Glomerular visceral epithelial cell (primary cell): ENCODE measurements at regions not wholly inside any gene's neighbourhood (a gene's known extent, or its start where the extent isn't known, plus 50 kb on each side); places are given as distances from the start of the nearest gene placed in this dataset.
"Not testable (repeated sequence)": the region's sequence is repeated elsewhere in the genome, so short reads cannot be mapped to it uniquely, and the experiment has no call there.

Experiments used
- DNase-seq: peaks from one replicate; pipeline ENCODE4 v3.0.0-alpha.2; 2016; ENCODE audit errors: extremely low spot score

DNA sequence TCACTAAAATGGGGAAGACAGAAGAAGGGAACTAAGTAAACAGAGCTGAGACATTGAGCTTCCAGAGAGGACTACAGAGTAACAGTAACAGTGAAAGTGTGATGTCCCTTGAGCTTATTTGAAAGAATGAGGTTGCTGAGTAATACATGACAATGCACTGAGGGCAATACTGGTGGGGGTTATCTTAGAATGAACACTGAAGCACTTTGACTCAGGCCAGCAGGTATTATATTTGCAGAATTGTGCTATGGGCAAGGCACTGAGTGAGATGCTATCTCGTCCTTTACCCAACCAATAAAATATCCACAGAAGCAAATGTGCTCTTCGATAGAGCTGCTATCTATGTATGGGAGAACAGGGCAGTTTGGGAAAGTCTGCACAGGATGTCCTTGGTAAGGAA lies 133.2 kb downstream of the DISP1 start:
- no peak for DNase-seq

DNA sequence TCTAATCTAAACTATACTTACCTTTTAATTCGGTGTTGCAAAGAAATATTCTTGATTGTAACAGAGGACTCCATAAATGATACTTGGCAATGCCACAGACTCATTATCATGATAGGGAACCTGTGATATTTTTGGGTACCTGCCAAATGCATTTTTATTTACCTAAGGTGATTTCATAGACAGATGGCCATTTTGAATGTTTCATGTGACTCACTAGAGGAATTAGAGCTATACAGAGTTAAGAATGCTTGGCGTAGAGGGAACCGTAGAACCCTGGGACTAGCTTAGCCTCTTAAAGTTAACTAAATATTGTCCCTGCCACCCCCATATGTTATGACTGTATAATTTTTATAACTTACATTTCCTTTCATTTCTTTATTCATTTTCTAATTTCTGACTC lies 136.1 kb downstream of the DISP1 start:
- DNase-seq: no peak

DNA sequence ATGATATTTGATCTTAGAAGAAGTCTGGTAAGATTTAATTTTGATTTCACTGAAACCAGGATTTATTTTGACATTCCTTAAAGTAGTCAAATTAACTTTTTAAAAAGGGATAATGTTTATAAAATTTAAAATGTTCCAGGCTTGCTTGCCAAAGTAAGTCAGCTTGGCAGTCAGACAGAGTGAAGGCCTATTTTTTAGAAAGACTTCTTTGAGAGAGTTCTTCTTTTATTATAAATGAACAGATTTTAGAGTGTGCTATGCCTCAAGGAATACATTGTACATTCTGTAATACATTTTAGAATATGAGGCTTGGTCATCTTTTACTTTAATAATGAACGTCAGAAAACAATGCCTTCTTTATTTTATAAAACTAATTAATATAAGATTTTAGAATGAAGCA lies 138.7 kb downstream of the DISP1 start:
- no peak for DNase-seq

DNA sequence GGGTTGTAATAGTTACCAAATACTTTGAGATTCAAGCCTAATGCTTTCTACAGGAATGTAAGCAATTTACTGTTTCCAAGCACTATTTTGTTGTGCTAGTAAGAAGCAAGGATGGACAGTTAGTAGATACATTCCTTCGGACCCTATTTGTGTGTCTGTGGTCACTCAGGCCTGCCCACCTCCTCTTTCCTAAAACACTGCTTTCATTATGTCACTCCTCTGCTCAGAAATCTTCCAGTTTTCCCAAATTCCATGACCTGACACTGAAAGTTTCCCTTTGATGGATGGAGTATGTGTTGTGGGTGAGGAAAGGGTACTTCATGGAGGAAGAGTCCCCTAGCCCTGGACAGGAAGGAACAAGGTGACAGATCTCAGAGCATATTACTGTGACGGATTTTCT lies 141.1 kb downstream of the DISP1 start:
- no peak for DNase-seq

DNA sequence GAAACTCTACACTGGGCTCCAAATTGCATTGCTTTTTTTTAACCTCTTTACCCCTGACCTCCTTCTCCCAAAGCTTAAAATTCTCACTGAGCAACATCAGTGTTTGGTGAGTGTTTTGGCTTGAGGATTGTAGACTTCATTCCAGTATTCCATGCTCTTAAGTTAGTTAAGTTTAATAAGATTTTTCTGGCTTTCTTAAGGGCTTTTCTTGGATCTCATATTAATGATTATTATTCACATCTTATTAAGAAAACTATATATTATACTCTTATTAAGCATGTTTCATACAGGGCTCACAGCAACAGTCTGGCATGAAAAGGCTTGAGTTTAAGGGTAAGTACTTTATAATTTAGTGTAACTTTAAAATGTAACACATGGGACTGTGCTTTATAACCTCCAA lies 141.8 kb downstream of the DISP1 start:
- no peak for DNase-seq

DNA sequence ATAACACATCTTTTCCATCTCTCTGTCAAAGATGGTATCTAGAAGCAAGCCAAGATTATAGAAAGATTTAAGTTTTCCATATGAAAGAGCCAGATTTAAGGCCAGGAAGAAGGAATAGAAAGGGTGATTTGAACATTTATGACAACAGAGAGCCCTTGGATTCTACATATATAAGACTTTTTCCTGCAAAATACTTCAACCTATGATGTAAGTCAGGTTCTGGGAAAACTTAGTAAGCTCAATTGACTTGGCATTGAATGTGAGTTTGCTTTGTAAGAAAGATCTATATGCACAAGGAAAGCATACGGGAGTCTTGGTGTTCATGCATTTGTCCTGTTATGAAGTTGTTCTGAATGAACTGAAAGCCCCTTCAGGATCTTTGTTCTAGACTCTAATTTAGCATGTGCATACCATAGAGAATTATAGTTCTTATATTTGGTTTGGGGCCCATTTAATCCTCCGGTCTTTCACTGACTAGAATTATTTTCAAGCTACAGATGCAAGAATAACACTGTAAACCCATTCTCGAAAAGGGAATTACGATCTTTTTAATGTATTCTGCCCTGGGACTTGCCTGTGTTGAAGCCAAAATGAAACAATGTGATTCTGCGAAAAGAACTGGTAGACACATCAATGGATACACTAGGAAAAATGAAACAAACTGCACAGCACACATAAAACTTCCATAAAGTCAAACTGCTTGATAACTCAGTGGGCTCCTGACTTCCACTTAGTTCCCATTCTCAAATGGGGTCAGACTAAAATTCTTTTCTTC lies 152.8 kb downstream of the DISP1 start:
- DNase-seq: no peak

DNA sequence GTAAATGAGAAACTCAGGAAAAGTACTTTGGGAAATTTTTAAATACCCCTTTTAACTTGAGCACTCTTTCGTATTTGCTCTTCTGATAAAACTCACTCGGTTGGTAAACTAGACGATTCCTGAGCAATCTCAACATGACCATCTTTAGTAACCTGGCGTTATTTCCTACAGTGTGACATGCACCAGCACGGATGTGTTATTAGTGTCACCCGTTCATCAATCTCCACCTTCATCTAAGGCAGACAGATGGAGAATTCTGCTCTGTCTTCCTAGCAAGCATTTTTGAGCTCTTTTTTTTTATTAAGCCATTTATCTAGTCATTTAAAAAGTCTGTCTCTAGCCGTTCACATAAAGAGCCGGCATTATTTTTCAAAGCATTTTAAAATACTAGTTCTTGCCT lies 155.2 kb downstream of the DISP1 start:
- DNase-seq: no peak

DNA sequence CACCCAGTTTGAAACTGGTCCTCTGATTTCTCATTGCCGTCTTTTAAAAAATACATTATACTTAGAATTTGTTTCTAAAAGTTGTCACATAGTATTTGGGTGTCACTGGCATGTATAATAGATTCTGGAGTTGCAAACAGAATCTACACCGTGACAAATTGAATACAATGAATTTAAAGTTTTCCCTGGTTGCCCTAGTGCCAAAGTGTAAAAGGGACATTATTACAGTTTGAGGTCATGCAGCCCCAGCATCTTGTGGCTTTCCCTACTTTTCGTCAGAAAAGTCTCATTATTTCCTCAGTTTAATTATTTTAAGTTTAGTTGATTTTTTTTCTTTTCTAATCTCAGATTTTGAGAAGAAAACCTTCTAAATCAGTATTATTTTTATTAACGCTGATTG lies 155.9 kb downstream of the DISP1 start:
- DNase-seq: no peak

DNA sequence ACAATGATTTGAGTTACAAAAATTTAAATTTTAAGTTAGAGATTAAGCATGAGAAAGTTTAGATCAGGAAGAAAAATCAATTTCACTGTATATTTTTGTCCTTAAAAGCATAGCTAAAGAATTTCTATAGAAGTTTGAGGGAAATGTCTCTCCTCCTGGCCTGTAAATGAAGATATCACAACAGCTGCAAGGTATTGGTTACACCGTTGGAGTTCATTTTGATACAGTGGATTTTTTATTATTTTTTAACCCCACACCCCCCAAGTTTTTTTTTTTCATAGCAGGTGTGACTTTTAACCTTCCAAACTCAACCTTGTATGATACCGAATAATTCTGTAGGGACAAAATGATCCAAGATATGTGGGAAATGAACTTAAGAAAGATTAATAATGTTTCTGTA lies 156.3 kb downstream of the DISP1 start:
- no peak for DNase-seq

DNA sequence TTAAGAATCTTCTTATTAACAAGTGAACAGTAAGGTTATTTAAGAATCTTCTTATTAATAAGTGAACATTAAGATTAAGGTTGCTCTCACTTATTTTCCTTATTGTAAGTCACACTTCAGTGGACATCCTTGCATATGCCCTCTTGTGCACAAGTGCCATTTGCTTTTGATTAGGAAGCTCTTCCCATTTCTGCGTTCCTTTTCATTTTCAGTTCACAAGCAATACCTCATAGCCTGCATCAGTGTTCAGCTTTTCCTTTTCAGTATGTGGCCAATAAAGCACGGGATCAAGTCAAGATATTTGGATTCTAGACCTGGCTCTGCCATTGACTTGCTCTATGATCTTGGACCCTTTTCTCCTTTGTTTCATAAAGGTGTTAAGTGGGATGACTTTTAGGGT lies 158.7 kb downstream of the DISP1 start:
- no peak for DNase-seq

DNA sequence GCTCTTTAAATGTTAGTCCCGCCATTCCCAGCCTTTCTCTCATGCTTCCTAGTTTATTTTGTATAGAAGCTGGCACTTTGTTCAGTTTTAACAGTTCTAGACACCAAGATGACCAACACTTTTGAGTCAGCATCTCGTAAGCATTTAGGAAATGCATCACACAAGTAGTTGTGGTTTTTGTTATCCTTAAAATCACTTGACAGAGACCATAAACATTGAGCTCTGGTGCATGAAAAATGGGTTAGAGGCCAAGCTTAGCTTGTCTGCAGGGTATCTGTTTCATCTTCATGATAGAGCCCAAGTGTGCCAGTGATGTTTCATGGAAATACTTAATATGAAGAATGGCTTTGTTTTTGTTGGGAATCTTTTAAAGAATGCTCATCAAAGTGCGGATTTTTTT lies 159.7 kb downstream of the DISP1 start:
- DNase-seq: peak; percentile 44

DNA sequence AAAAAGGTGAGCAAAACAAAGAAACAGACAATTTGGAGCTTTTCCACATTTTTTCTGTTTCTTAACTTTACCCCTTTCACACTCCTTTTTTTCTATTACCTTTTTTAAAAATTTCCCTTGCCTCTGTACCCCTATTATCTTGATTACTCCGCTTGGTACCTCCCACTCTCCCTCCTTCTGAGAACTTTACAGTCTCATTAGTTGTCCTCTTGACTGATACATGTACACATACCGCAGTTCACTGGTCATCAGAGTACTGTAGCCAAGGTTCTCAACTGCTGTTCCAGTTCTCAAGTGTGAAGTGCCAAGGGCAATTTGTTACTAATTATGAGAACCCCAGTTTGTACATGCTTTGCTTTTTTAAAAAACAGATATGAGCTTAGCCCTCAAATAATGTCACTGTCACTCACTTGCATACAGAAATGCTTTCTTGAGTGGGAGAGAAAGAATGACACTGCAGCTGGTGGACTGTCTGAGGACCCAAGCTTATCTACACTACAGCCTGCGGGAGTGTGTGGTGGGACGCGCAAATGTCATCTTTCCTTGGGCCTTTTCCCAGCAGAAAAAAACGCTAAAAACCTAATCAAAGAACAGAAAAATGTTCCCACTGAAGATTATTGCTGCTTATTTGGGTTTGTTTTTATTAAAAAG lies 160.8 kb downstream of the DISP1 start:
- no peak for DNase-seq

DNA sequence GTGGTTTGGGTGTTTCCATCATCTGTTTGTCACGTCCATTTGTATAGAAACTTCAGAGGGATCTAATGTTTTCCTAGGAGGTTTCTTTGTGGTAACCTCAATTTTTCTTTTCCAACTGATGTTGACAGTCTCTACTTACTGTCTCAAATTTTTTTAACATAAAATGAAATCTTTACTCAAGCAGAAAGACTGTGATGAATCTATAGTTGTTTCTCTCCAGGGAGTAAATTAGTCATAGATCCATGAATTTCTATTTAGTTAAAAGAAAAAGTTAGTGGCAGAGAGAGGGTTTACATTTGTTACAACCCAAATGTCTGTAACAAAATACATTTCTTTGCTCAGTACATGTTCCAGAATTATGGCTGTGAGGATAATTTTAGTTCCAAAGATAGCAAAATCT lies 161.6 kb downstream of the DISP1 start:
- DNase-seq: no peak

DNA sequence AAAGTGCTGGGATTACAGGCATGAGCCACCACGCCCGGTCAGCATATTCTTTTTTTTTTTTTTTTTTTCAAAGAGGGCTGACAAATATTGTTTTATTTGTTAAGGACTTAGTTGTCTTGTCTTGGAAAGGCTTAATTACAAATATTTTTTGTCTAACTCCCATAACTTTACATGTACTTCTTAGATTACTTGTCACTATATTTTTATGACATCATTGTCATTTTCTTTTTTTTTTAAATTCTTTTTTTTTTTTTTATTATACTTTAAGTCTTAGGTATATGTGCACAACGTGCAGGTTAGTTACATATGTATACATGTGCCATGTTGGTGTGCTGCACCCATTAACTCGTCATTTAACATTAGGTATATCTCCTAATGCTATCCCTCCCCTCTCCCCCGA lies 162.5 kb downstream of the DISP1 start:
- DNase-seq: not testable (repeated sequence)

DNA sequence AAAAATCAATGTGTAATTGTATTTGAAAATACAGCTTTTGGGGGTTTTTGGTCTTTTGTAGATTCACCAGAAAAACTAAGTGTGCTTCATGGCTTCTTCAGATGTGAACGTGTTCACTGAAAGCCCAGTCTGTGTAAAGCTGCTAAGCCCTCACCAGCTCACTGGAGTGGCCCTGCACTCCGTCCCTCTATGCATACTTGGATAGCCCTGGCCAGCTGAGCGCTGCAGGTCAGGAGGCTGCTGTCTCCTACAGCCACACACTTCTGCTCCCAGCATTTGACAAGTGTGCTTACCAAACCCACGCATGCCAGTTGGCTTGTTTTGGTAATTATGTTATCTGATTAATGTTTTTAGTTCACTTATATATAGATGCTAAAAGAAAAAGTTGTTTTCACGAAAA lies 163.5 kb downstream of the TLR5 start:
- no peak for DNase-seq

DNA sequence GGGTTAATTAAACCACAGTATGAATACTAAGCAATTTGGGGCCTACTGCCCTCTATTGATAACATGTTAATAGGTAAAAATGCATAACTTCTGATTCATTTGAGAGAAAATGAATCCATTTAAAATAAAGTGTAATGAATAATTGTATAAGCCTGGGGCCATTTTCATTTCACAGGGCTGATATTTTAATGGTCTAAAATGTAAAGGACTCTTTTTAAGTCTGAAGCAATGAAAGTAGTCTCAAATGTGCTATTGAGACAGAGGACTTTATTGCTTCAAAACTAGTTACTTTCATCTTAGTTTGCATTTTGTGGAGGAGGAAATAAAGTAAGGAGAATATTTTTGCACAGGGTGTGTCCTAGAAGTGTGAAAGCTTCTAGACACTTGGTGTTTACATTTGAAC lies 155.4 kb downstream of the TLR5 start:
- DNase-seq: no peak

DNA sequence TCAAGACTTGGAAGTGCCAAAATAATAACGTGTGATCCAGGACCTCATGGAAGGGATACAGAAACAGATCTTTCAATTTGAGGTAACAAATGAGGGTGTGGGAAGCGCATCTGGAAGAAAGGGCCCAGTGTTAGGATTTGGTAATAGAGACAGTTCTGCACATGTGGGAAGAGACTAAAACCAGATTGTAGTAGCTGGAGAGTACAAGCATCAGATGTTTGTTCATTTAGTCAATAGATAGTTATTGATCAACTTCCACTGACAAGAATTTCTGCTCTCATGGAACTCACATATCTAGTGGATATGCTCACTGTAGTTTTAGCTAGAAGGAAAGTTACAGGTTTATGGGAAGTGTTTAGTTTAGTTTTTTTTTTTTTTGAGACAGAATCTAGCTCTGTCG lies 153.6 kb downstream of the TLR5 start:
- no peak for DNase-seq

DNA sequence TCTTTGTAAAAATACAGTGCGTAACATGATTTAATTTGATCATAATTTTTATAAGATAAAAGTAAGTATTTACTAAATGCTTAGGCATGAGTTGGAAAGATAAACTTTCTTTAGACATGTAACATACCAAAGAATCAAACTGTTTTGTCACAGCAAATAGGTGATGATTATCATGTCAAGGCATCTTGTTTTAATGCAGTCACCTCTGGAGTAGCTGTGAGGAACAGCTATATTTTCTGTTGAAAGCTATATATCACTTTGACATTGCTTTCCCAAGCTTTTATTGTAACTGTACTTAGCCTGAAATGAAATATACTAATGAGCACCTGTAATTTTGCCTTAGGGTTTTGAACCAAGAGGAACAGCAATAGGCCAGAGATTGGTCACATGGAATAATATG lies 151.9 kb downstream of the TLR5 start:
- DNase-seq: no peak

DNA sequence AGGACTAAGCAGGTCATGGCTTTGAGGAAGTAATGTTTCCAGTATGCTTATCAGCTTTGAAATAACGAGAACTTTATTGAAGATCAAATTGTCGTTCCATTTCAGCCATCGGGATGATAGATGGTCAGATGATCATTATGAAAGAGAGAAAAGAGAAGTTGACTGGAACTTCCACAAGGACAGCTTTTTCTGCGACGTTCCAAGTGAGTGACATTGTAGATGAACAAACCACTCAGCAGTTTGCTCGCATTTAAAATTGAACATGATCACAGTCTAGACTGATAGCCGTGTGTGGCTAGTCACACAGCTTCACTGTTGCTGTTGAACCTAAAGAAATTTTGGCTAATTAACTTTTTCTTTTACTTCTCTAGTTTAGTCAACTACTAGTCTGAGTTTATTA lies 151.1 kb downstream of the TLR5 start:
- DNase-seq: no peak

DNA sequence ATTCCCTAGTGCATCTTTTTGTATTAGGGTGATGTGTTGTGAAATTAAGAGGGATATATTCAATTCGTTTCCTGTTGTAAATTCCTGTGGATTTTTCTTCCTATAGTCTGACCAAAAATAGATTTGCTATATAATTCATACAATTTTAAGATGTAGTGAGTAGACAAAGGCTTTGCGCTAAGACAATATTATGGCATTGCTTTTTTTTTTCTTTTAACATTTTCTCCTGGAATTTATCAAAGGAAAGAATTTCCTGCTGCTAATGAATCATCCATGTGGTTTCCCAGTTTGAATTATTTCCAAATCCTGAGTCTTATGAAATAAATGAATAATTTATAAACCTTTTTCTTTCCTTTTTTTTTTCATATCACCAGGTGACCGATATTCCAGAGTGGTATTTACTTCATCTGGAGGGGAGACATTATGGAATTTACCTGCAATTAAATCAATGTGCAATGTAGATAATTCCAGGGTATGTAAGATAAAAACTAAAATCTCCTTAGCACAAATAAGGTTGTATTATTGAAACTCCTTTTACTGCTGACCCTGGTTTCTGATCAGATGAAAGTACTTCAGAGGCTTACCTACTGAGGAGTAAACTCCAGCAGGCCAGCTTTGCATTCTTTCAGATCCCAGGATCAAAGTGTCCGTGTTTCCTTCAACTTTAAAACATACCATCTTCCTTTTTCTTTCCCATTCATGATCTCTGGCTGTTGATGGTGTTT lies 148.4 kb downstream of the TLR5 start:
- peak; percentile 57 for DNase-seq

DNA sequence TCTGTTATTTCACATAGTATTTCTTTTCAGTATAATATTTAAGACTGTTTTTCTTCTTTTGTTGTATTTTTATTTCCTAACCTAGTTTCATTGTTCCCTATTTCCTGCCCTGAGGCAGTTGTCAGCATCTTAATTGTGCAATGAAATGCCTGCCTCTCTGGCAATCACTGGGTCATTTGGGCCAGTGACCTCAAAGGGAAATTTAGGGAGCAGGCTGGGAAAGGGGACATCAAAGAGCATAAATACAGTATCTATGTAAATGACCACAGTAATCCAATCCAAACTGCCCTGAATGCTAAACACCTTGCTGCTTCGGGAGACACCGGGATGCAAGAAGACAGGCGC lies 147.8 kb downstream of the TLR5 start:
- no peak for DNase-seq

DNA sequence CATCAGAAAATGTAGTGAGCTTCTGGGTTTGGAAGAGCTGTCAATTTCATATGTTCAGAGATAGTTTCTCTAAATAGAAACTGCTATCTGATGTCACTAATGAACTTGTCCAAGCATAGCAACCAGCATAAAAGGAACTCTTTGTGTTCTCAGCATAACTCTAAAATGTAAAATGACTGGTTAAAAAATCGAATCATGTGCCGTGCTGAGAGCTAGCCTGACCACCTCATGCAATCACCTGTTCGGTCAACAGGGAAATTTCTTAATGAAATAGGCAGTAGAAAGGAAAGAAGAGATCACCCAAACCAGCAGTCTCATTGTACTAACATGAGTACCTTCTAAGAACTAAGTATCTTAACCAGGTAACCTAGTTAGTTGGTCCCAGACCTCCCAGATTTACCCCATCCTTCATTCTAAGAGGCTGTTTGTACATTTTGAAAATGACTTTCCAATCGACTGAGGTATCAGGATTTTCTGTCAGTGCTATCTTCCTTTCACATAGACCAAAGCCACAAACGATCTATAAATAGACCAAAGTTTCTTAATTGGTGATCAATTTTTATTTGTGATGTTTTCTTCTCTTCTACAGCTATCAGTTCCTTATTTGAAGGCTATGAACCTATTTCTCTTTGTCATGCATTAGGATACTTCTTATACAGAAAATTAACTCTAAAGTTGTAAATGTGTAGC lies 147.3 kb downstream of the TLR5 start:
- no peak for DNase-seq
